Chondrocyte (in vitro differentiated cells): ENCODE measurements at regions not wholly inside any gene's neighbourhood (a gene's known extent, or its start where the extent isn't known, plus 50 kb on each side); places are given as distances from the start of the nearest gene placed in this dataset.

ENCODE experiments used
- DNase-seq: peaks from one replicate; pipeline ENCODE4 v3.0.0; 2021; ENCODE audit warnings: mixed read lengths, low spot score
- H3K27ac Mint-ChIP-seq: one replicate; pipeline ENCODE4 v1.8.0; 2021; ENCODE audit warnings: mild to moderate bottlenecking, moderate library complexity, mixed read lengths; ENCODE audit not compliant: unreplicated experiment
- H3K27me3 Mint-ChIP-seq: 2 replicates; pipeline ENCODE4 v1.8.0; 2021; ENCODE audit warnings: low read depth, mixed read lengths
- H3K36me3 Mint-ChIP-seq: 2 replicates; pipeline ENCODE4 v1.8.0; 2021; ENCODE audit warnings: low read depth, mixed read lengths
- H3K4me1 Mint-ChIP-seq: 2 replicates; pipeline ENCODE4 v1.8.0; 2021; ENCODE audit warnings: low read depth, mild to moderate bottlenecking, mixed read lengths
- H3K4me3 Mint-ChIP-seq: one replicate; pipeline ENCODE4 v1.8.0; 2021; ENCODE audit warnings: mild to moderate bottlenecking, moderate library complexity, mixed read lengths; ENCODE audit not compliant: unreplicated experiment
- H3K9me3 Mint-ChIP-seq: 2 replicates; pipeline ENCODE4 v1.8.0; 2021; ENCODE audit warnings: low read depth, mixed read lengths
- TF ChIP-seq, protein P1 (sequence below): fragments of 200-600 bp; sonication (generic); IDR thresholded peaks from 2 replicates; pipeline ENCODE4 v1.5.0; 2021; ENCODE audit warnings: antibody characterized with exemption, mild to moderate bottlenecking, moderate library complexity

DNA sequence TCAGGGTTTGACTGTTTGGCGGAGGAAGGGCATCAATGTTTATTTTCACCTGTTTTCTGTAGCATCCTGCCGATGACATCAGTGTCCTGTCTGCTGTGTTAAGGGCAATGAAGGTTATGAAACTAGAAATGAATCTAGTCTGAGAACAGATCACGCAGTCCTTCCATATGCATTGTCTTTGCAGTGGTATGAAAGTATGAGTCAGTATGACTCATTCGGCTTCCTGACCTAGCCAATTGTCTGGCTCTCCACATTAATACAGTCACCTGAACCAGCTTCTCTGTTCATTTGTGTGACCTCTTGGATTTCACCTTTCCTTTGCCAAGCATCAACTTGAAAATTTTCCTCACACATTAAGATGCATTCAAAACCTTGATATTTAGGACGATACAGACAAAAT, 353.8 kb downstream of the RND3 start:
- H3K4me3 Mint-ChIP-seq: no peak overlapping the region
- no peaks in the 10 kb centered on the region for H3K36me3 Mint-ChIP-seq
- H3K4me1 Mint-ChIP-seq: peaks cover 26% of the 10 kb centered on the region
- H3K27me3 Mint-ChIP-seq: no peaks in the 10 kb centered on the region
- DNase-seq: no peak
- TF ChIP-seq, protein P1, sequence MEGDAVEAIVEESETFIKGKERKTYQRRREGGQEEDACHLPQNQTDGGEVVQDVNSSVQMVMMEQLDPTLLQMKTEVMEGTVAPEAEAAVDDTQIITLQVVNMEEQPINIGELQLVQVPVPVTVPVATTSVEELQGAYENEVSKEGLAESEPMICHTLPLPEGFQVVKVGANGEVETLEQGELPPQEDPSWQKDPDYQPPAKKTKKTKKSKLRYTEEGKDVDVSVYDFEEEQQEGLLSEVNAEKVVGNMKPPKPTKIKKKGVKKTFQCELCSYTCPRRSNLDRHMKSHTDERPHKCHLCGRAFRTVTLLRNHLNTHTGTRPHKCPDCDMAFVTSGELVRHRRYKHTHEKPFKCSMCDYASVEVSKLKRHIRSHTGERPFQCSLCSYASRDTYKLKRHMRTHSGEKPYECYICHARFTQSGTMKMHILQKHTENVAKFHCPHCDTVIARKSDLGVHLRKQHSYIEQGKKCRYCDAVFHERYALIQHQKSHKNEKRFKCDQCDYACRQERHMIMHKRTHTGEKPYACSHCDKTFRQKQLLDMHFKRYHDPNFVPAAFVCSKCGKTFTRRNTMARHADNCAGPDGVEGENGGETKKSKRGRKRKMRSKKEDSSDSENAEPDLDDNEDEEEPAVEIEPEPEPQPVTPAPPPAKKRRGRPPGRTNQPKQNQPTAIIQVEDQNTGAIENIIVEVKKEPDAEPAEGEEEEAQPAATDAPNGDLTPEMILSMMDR: no peak
- H3K27ac Mint-ChIP-seq: no peak overlapping the region
- H3K9me3 Mint-ChIP-seq: no peaks in the 10 kb centered on the region

DNA sequence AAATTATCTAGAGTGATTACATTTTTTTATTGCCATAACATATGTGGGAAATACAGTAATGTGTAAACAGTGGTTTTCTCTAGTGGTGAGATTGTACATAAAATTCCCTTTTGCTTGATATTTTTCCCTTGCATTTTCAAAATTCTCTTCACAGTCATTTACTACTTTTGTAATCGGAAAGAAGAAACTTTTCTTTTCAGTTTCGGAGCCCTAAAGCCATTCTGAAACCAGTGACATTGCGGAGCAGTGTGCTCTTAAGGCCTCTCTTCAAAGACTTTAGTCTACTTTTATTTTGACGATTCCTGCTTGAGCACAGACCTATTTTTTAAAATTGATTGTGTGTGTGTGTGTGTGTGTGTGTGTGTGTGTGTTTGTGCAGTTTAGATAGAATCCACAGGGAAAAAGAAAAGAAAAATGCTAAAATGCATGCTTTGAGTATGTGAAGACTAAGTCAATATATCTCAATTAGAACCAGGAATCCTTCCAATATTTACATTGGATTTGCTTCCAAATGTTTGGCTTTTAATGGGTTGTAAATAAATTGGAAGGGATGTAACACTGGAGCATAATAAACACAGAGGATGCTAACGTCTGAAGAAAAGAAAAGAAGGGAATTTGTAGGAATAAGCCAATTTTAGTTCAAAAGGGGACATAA, 357.4 kb downstream of the RND3 start:
- Mint-ChIP-seq H3K36me3 (no peaks in the 10 kb centered on the region), H3K27ac (no peak overlapping the region), H3K27me3 (no peaks in the 10 kb centered on the region), H3K4me1 (peaks cover 42% of the 10 kb centered on the region), H3K9me3 (peaks cover 4% of the 10 kb centered on the region), H3K4me3 (no peak overlapping the region)
- TF ChIP-seq, protein P1: no peak
- DNase-seq: no peak

DNA sequence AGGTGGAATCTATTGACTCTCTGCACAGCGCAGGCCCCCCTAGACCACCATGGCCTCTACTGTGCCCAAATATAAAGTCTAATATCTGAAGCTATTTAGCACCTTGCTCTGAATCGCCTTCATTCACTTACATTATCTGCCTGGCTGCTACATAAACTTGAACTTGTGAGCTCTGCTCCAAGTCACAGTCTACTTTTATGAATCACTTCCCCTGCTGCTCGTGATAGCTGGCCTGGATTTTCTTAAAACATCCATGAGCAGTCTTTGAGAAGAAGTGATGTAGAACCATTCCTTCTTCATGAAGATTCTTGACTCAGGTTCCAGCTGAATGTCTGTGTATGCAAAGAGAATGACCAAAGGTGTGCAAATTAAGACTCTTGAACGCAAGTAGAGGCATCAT, 359.5 kb downstream of the RND3 start:
- Mint-ChIP-seq H3K9me3 (peaks cover 4% of the 10 kb centered on the region), H3K4me1 (peaks cover 44% of the 10 kb centered on the region), H3K4me3 (no peak overlapping the region), H3K27ac (peak overlapping the region; percentile 34), H3K27me3 (no peaks in the 10 kb centered on the region), H3K36me3 (no peaks in the 10 kb centered on the region)
- TF ChIP-seq, protein P1: no peak
- no peak for DNase-seq

DNA sequence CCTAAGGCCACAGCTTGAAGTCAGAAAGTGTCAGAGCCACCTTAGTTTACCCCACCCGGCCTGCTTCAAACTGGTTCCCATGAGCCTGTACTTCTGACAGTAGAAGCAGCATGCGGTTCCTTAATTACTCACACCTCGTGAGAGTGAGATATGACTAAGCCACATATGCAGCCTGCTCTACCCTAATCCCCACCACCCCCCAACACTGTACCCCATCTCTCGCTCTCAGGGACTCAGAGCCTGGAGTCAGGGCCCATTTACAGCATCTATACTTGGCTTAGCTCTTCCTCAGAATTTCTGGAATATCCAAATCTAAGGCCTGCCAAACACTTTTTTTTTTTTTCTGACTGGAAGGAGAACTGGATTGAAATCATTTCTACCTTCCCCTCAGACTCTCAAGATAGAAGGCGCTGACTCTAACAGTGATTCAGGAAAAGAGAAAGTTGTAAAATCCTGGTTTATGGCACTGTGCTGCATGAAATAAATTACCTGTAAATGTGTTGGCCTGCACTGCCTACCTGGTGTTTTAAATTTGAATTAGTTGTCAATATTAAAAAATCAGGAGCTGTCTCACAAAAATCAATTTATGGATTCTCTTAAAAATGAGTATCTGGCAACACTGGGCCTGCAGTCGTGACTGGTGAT, 360.0 kb downstream of the RND3 start:
- Mint-ChIP-seq H3K36me3 (no peaks in the 10 kb centered on the region), H3K27me3 (no peaks in the 10 kb centered on the region), H3K4me1 (peaks cover 48% of the 10 kb centered on the region), H3K9me3 (peaks cover 4% of the 10 kb centered on the region), H3K27ac (peak overlapping the region; percentile 34), H3K4me3 (no peak overlapping the region)
- TF ChIP-seq, protein P1: no peak
- no peak for DNase-seq

DNA sequence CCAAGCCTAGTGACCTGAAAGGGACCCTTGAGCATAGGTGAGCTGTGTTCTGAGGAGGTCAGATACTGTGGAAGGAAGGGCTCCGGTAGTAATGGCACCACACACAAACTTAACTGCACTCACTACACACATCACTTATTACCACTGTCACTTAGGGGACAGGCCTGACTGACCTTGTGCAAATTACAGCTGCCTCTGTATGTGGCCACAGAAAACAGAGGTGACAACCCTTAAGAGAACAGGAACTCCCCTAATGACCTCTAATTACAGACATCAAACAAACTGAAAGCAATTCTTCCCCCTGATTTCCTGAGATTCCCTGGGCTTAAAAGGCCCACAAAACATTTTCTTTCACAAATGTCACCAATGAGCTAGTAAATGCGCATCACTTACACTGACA, 360.6 kb downstream of the RND3 start:
- Mint-ChIP-seq H3K27me3 (no peaks in the 10 kb centered on the region), H3K27ac (peak overlapping the region; percentile 43), H3K4me1 (peaks cover 53% of the 10 kb centered on the region), H3K4me3 (no peak overlapping the region), H3K36me3 (no peaks in the 10 kb centered on the region), H3K9me3 (peaks cover 4% of the 10 kb centered on the region)
- TF ChIP-seq, protein P1: no peak
- no peak for DNase-seq
